Nephron (organoid): ENCODE measurements at regions not wholly inside any gene's neighbourhood (a gene's known extent, or its start where the extent isn't known, plus 50 kb on each side); places are given as distances from the start of the nearest gene placed in this dataset.

Experiments
- H3K27ac Mint-ChIP-seq, 3 experiments: 2 replicates each; pipeline ENCODE4 v1.8.0; 2020; ENCODE audit warnings: mixed read lengths in 3 of 3, mild to moderate bottlenecking in 2 of 3, moderate library complexity in 1 of 3
- H3K27me3 Mint-ChIP-seq: 2 replicates; pipeline ENCODE4 v1.8.0; 2021; ENCODE audit warnings: low read depth, mild to moderate bottlenecking, moderate library complexity, mixed read lengths
- H3K36me3 Mint-ChIP-seq: 2 replicates; pipeline ENCODE4 v1.8.0; 2020; ENCODE audit warnings: low read depth, mixed read lengths
- H3K4me1 Mint-ChIP-seq: 2 replicates; pipeline ENCODE4 v1.8.0; 2020; ENCODE audit warnings: mixed read lengths
- H3K4me3 Mint-ChIP-seq, 3 experiments: 2 replicates each; pipeline ENCODE4 v1.8.0; 2020; ENCODE audit warnings: mild to moderate bottlenecking in 3 of 3, mixed read lengths in 3 of 3, moderate library complexity in 2 of 3
- H3K9me3 Mint-ChIP-seq: 2 replicates; pipeline ENCODE4 v1.8.0; 2020; ENCODE audit warnings: mixed read lengths
- TF ChIP-seq, protein P1 (sequence below), 3 experiments: fragments of 200-600 bp; sonication (generic); IDR thresholded peaks; one replicate each; pipeline ENCODE4 v1.5.0; 2021; ENCODE audit warnings: antibody characterized with exemption in 3 of 3; ENCODE audit not compliant: unreplicated experiment in 3 of 3

DNA sequence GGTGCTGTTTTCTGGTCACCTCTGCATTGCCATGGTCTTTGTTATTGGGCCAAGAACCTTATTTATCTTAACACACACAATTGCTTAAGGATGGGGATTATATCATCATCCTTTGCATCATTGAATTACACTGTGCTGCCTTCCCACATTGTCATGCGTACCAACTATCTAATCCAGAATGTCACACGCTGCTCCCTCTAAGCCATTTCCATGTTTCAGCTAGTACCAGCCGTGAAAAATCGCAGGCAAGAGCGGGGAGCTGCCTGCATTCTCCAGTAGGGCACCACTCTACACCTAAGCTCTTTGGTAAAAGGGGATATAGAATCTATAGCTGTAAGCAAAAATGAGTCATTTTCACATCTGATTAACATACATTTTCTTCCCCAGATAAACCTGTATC lies 277.0 kb downstream of the PRL start:
- TF ChIP-seq, protein P1, sequence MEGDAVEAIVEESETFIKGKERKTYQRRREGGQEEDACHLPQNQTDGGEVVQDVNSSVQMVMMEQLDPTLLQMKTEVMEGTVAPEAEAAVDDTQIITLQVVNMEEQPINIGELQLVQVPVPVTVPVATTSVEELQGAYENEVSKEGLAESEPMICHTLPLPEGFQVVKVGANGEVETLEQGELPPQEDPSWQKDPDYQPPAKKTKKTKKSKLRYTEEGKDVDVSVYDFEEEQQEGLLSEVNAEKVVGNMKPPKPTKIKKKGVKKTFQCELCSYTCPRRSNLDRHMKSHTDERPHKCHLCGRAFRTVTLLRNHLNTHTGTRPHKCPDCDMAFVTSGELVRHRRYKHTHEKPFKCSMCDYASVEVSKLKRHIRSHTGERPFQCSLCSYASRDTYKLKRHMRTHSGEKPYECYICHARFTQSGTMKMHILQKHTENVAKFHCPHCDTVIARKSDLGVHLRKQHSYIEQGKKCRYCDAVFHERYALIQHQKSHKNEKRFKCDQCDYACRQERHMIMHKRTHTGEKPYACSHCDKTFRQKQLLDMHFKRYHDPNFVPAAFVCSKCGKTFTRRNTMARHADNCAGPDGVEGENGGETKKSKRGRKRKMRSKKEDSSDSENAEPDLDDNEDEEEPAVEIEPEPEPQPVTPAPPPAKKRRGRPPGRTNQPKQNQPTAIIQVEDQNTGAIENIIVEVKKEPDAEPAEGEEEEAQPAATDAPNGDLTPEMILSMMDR (IDR thresholded peaks at IDR 0.05; ENCODE audit: unreplicated experiment in 3 of 3) = no peak
- Mint-ChIP-seq H3K36me3 (peaks cover 16% of the 10 kb centered on the region), H3K27me3 (no peaks in the 10 kb centered on the region), H3K9me3 (peaks cover 11% of the 10 kb centered on the region), H3K4me1 (peaks cover 17% of the 10 kb centered on the region), H3K4me3 (no peak overlapping the region), H3K27ac (no peak overlapping the region)

DNA sequence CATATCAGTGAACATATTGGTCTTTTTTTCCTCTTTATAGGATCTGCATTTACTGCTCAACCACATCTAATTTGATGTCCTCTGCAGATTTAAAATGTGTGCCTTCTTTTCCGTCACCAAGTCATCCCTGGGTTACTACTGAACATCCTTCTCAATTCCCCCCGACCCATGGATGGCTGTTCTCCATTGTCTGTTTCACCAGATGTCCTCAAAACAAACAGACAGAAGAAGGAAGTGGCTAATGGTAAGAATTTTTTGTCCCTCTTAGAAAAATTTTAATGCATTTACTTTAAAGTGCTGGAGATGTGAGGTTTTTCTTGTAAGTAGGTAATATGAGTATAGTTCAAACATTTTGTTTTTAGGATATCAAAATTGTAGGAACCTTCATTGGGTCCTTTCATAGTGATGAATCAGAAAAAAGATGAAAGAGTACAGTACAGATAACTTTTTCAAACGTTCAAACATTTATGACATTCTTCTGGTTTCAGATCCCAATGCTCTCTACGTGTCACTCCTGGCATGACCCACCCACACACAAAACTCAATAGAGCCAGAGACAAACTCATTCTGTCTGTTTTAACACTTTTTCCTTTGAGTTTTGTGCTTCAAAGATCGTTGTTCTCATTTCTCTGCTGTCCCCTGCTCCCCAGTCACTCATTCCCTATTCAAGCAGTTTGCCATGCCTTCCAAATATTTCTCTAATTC lies 276.4 kb downstream of the PRL start:
- Mint-ChIP-seq H3K36me3 (peaks cover 14% of the 10 kb centered on the region), H3K27me3 (no peaks in the 10 kb centered on the region), H3K4me1 (peaks cover 23% of the 10 kb centered on the region), H3K27ac (no peak overlapping the region), H3K9me3 (peaks cover 11% of the 10 kb centered on the region), H3K4me3 (no peak overlapping the region)
- TF ChIP-seq, protein P1 (IDR thresholded peaks at IDR 0.05; ENCODE audit: unreplicated experiment in 3 of 3) = no peak

DNA sequence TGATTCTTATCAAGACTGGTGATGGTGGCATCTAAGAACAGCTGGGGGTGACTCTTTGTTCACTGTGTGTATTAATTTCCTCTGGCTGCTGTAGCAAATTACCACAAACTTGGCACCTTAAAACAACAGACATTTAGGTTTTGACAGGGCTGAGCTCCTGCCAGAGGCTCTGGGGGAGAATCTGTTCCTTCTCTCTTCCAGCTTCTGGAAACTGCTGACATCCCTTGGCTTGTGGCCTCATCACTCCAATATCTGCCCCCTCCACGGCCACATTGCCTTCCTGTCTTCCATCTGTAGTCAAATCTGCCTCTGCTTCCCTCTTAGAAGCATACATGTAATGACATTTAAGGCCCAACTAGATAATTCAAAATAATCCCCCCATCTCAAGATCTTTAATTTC lies 274.9 kb downstream of the PRL start:
- Mint-ChIP-seq H3K4me1 (peaks cover 38% of the 10 kb centered on the region), H3K4me3 (no peak overlapping the region), H3K27ac (peak overlapping the region in 1 of 3 experiments; percentile 94), H3K9me3 (peaks cover 11% of the 10 kb centered on the region), H3K27me3 (no peaks in the 10 kb centered on the region), H3K36me3 (peaks cover 8% of the 10 kb centered on the region)
- TF ChIP-seq, protein P1 (IDR thresholded peaks at IDR 0.05; ENCODE audit: unreplicated experiment in 3 of 3) = no peak

DNA sequence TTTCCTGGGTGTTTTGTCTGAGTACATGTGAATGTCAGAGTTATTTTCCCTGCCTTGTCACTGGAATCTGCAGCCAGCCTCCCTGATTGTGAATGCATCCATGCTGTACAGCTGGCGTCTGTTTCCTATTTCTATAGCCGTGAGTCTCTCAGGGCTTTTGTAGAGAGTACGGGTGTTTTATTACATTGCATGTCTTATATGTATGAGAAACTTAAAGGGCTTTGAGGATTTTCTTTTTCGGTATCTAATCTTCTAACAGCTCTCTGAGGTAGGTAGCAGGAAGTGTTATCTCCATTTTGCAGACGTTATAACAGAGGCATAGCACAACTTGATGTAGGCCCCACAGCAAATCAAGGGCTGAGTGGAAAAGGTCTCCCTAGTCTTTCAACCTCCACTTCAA lies 272.9 kb downstream of the PRL start:
- Mint-ChIP-seq H3K9me3 (peaks cover 11% of the 10 kb centered on the region), H3K36me3 (peaks cover 8% of the 10 kb centered on the region), H3K4me3 (peak overlapping the region in 2 of 3 experiments; percentile 4 to 35), H3K4me1 (peaks cover 54% of the 10 kb centered on the region), H3K27me3 (no peaks in the 10 kb centered on the region), H3K27ac (peak overlapping the region; percentile 94 to 95 (median 95))
- TF ChIP-seq, protein P1 (IDR thresholded peaks at IDR 0.05; ENCODE audit: unreplicated experiment in 3 of 3) = no peak

DNA sequence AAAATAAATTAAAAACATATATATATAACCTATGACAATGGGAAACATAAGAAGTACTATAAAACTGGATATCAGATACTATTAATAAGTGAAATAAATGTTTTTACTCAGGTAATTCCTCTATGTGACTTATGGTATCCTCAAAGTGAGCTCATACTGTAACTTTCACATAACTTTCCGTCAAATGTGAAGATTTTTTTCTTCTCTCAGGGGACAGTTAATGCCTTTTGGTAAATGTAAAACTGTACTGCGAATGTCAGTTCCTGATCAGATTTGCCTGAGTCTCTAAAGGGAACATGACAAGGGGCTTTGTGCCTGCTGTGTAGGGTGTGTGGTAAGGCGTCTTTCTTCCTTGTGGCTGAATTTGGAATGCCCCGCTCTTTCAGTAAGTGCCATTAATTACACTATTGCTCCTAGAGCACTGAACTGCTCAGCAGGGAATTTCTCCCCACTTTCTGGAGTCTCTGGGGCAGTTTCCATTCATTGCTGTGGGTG lies 271.8 kb downstream of the PRL start:
- peaks cover 11% of the 10 kb centered on the region for H3K9me3 Mint-ChIP-seq
- TF ChIP-seq, protein P1 (IDR thresholded peaks at IDR 0.05; ENCODE audit: unreplicated experiment in 3 of 3) = no peak
- peak overlapping the region in 1 of 3 experiments; percentile 31 for H3K4me3 Mint-ChIP-seq
- no peaks in the 10 kb centered on the region for H3K27me3 Mint-ChIP-seq
- H3K36me3 Mint-ChIP-seq = peaks cover 8% of the 10 kb centered on the region
- H3K4me1 Mint-ChIP-seq = peaks cover 63% of the 10 kb centered on the region
- peak overlapping the region; percentile 79 to 99 (median 94) for H3K27ac Mint-ChIP-seq
